ENCODE measurements at regions not wholly inside any gene's neighbourhood (a gene's known extent, or its start where the extent isn't known, plus 50 kb on each side); places are given as distances from the start of the nearest gene placed in this dataset.
"Not testable (repeated sequence)": the region's sequence is repeated elsewhere in the genome, so short reads cannot be mapped to it uniquely, and the experiment has no call there.

DNA sequence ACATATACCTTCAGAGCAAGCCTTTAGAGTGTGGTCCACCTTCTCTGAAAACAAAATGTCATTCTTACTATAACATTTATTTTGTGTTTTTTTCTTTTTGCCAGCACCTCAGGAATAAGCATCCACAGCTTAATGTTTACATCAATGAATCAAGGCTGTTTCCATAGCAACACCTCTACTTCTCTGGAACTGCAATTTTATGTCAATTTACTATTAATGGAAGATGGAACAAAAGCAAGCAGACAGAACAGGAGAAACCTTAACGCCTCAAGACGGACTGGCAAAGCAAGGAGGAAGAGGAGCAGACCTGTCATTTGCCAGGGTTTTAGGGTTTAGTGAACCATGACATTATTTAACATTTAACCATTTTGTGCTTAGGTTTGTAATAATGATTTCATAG lies 63.1 kb downstream of the PRR15 start:
- H3K27ac Mint-ChIP-seq: peak overlapping the region; percentile 7; the same call in 1 of the 2 replicates
- H3K4me1 Mint-ChIP-seq (ENCODE audit: low read depth): peaks cover 30% of the 10 kb centered on the region
- H3K27me3 Mint-ChIP-seq (ENCODE audit: insufficient read depth): peaks cover 1% of the 10 kb centered on the region
- DNase-seq: no peak
- H3K9me3 Mint-ChIP-seq: no peaks in the 10 kb centered on the region
- H3K36me3 Mint-ChIP-seq (ENCODE audit: low read depth): no peaks in the 10 kb centered on the region
- no peak for TF ChIP-seq CTCF (IDR thresholded peaks at IDR 0.05)
- no peak overlapping the region for H3K4me3 Mint-ChIP-seq

GRCh38 chr7:29627631-29628030 lies 64.0 kb downstream of the PRR15 start:
- TF ChIP-seq CTCF (IDR thresholded peaks at IDR 0.05): no peak
- H3K27ac Mint-ChIP-seq: no peak overlapping the region
- H3K4me3 Mint-ChIP-seq: no peak overlapping the region
- peaks cover 1% of the 10 kb centered on the region for H3K27me3 Mint-ChIP-seq (ENCODE audit: insufficient read depth)
- no peak for DNase-seq
- H3K9me3 Mint-ChIP-seq: no peaks in the 10 kb centered on the region
- no peaks in the 10 kb centered on the region for H3K36me3 Mint-ChIP-seq (ENCODE audit: low read depth)
- H3K4me1 Mint-ChIP-seq (ENCODE audit: low read depth): peaks cover 23% of the 10 kb centered on the region

DNA sequence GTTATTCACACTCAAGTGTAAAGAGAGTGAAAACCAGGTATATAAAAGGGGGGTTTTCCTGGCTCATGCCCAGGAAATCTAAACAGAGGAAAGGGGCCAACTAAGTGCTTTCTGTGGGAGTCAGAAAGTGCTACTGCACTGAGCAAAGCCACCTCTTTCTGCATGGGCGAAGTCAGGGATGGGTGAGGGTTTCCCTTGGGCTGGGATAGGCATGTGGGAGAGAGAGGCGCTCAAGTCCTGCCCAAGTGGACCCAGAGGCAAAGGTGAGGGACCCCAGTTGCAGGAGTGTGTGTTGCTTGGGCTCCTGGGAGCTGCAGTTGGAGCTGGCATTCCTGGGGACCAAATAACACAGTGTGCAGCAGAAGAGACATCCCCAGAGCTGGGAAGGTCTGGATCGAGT lies 65.9 kb downstream of the PRR15 start:
- peaks cover 4% of the 10 kb centered on the region for H3K27me3 Mint-ChIP-seq (ENCODE audit: insufficient read depth)
- H3K4me1 Mint-ChIP-seq (ENCODE audit: low read depth): peaks cover 5% of the 10 kb centered on the region
- no peak for TF ChIP-seq CTCF (IDR thresholded peaks at IDR 0.05)
- no peak overlapping the region for H3K27ac Mint-ChIP-seq
- no peaks in the 10 kb centered on the region for H3K9me3 Mint-ChIP-seq
- no peak for DNase-seq
- no peak overlapping the region for H3K4me3 Mint-ChIP-seq
- H3K36me3 Mint-ChIP-seq (ENCODE audit: low read depth): no peaks in the 10 kb centered on the region

- not testable (repeated sequence) for H3K9me3 Mint-ChIP-seq; H3K27ac Mint-ChIP-seq; H3K4me1 Mint-ChIP-seq (ENCODE audit: low read depth); H3K4me3 Mint-ChIP-seq; H3K36me3 Mint-ChIP-seq (ENCODE audit: low read depth); H3K27me3 Mint-ChIP-seq (ENCODE audit: insufficient read depth)
- peak; percentile 78 for TF ChIP-seq CTCF (IDR thresholded peaks at IDR 0.05)
- DNase-seq: peak; percentile 38
Measured at GRCh38 chr7:29635067-29636008, 71.7 kb downstream of the PRR15 start.

DNA sequence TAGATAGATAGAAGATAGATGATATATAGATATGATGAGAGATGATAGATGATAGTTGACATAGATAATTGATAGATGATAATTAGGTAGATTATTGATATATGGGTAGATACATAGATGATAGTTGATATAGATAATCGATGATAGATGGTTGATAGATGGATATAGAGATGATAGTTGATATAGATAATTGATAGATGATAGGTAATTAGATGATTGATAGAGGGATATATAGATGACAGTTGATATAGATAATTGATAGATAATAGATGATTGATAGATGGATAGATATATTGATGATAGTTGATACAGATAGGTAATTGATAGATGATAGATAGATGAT lies 72.3 kb downstream of the PRR15 start:
- Mint-ChIP-seq H3K27ac (no peak overlapping the region), H3K9me3 (no peaks in the 10 kb centered on the region), H3K4me3 (no peak overlapping the region), H3K4me1 (ENCODE audit: low read depth) (no peaks in the 10 kb centered on the region), H3K36me3 (ENCODE audit: low read depth) (no peaks in the 10 kb centered on the region), H3K27me3 (ENCODE audit: insufficient read depth) (peaks cover 2% of the 10 kb centered on the region; the same call in 1 of the 2 replicates)
- peak; percentile 24; the same call in 1 of the 2 replicates for TF ChIP-seq CTCF (IDR thresholded peaks at IDR 0.05)
- DNase-seq: no peak

All from HFFc6 (cell line).